Uterus (tissue), 2 donors: ENCODE measurements at regions not wholly inside any gene's neighbourhood (a gene's known extent, or its start where the extent isn't known, plus 50 kb on each side); places are given as distances from the start of the nearest gene placed in this dataset.

Source experiments
- POLR2A ChIP-seq, 2 donors: fragments of 450-650 bp; IDR thresholded peaks; one replicate each; pipeline ENCODE4 v1.6.1; 2016; ENCODE audit warnings: antibody characterized with exemption in 2 of 2, mild to moderate bottlenecking in 1 of 2, moderate library complexity in 1 of 2
- TF ChIP-seq, protein P1 (sequence below), 4 experiments: fragments of 200-600 bp in 2 of 4; fragments of 450-650 bp in 2 of 4; sonication (generic) in 2 of 4; IDR thresholded peaks; one replicate each; pipeline ENCODE4 v1.5.1; 2016 to 2019; ENCODE audit warnings: antibody characterized with exemption in 4 of 4, mild to moderate bottlenecking in 2 of 4, moderate library complexity in 1 of 4

DNA sequence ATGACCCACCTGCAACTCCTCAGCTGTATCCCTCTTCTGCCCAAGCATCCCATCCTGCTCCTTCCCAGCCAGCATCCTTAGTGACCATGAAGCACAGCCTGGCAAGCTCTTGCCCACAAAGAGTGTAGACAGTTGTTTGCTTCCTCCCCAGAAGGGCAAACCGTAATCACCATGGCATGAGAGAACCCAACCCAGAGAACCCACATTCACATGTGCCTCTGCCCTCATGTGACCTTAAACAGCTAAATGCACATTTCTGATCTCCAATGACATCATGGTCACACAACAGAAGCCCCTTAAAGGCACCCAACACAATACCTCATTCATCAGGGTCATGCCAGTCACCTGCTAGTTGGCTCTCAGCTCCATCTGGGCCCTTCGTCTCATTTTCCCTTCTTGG, 162.8 kb upstream of the CDYL start:
- TF ChIP-seq, protein P1, sequence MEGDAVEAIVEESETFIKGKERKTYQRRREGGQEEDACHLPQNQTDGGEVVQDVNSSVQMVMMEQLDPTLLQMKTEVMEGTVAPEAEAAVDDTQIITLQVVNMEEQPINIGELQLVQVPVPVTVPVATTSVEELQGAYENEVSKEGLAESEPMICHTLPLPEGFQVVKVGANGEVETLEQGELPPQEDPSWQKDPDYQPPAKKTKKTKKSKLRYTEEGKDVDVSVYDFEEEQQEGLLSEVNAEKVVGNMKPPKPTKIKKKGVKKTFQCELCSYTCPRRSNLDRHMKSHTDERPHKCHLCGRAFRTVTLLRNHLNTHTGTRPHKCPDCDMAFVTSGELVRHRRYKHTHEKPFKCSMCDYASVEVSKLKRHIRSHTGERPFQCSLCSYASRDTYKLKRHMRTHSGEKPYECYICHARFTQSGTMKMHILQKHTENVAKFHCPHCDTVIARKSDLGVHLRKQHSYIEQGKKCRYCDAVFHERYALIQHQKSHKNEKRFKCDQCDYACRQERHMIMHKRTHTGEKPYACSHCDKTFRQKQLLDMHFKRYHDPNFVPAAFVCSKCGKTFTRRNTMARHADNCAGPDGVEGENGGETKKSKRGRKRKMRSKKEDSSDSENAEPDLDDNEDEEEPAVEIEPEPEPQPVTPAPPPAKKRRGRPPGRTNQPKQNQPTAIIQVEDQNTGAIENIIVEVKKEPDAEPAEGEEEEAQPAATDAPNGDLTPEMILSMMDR (IDR thresholded peaks at IDR 0.05): no peak
- TF ChIP-seq POLR2A (IDR thresholded peaks at IDR 0.05): no peak
